Stimulated activated CD8-positive, alpha-beta memory T cell treated with anti-CD3 and anti-CD28 coated beads, Interleukin-2, amount 100 ng/mL, for 1 hour (primary cell): ENCODE measurements at regions not wholly inside any gene's neighbourhood (a gene's known extent, or its start where the extent isn't known, plus 50 kb on each side); places are given as distances from the start of the nearest gene placed in this dataset.
"Not testable (repeated sequence)": the region's sequence is repeated elsewhere in the genome, so short reads cannot be mapped to it uniquely, and the experiment has no call there.

Experiments
- DNase-seq, 2 donors: peaks; one replicate each; pipeline ENCODE4 v3.0.0-alpha.2; 2020; ENCODE audit warnings: low read depth in 2 of 2

DNA sequence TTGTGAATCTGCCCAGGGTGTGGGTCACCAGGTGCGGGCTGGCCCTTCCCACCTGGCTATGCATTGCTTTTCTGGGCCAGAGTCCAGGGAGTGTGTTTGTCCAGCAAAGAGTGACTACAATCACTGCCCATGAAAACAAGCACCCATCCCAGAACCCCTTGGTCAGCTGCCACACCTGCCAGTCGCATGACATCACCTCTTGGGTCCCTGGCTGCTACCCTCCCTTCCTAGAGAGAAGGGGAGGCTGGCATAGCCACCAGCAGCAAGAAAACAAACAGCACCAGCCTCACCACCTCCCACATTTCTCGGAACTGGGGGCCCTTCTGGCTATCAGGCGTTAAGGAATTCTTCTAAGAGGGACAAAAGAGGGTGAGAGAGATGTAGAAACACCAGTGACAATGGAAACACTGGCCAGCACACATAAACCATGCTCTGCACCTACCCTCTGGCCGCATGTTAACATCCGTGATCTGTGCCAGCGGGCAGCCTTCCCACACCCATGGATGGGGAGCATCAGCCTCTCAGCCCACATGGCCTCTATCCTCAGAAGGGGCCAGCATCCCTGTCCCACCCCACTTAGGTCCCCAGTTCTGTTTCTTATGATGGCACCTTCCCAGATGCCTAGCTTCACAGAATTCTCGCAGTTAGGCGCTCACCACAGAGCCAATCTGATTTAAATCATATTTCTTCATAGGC is 109.7 kb upstream of the GLI2 start:
- no peak for DNase-seq

DNA sequence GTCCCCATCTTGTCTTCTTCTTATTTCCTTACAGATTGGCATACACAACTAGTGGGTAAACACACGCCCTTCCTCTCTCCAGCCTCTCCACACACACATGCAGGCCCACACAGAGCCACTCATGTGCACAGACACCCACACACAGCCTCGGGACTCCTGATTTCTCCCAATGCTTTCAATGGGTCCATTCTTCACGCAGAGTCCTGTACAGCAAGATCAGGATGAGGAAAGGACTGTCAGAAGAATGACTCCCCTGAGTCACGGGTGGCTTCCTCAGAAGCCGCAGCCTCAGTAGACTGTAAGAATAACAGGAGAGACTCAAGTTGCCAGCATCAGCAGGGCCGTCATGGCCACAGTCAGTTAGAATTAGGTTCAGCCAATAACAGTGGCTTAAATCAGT is 109.1 kb upstream of the GLI2 start:
- no peak for DNase-seq

DNA sequence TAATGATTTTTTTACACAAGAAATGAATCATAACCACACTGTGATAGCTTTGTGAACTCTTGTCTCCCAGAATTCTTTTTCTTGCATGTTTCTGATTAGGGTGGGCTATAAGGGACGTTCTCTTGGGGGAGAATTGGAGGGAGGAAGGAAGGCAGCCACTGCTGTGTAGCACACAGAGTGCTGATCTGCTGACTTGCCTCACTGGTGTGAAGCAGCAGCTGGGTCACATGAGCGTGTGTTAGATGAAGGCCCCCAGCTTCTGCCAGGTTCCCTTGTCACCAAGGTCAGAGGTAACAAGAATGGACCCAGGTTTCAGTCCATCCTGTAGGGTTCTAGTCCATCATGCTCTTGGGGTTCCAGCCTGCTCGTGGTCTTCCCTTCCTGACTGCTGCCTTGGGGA is 107.4 kb upstream of the GLI2 start:
- no peak for DNase-seq

DNA sequence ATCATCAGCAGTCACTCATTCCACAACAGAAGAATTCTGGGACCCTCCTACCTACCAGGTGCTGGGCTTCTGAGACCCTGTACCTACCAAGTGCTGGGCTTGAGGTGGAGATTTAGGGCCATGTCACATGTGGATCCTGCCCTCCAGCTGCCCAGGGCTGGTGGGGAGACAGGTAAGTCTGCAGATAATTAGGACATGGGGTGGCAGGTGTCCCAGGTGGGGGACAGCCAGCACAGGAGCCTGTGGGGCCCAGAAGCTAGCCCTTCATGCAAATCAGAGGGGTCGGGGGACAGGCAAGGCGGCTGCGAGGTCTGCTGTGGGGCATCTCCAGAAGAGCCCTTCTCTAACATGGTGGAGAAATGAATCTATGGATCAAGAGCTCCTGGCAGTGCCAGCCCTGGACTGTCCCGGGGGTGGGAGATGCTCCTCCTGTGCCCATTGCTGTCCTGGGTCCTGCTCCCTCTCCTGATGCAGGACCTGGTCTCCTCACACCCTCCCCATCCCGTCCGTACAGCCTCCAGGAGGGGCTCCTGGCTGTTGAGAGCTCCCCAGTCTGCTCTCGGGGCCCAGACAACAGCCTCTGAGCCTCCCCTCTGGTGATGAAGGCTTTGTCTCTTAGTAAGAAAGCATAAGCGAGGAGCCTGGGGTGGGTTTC is 106.3 kb upstream of the GLI2 start:
- no peak for DNase-seq

DNA sequence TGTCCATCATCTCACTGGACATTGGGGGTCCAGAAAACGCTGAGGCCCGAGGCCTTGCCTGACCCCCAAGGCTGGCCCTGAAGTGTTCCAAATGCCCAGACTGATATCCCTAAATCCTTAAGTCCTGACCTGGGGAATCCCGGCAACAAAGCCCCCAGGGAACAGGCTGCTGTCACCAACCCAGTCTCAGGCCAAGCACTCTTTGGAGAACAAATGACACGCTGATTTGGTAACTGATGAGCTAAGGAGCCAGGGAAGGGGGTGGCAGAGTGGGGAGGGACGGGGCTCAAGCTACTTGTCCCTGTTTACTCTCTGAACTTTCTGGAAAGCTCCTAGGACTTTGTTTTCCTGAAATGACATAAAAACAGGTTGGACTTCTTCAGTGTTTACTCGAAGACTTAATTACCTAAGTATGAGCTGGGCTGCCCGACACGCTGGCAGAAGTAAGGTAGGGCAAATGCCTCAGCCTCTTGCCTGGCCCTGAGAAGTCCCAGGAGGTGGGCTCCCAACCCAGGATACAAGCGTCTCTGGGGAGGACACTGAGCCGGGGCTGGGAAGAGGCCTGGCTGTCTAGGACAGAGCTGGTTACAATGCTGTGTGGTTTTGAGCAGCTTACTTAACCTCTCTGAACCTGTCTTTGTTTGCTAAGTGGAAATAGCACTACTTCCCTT is 105.5 kb upstream of the GLI2 start:
- DNase-seq = no peak

DNA sequence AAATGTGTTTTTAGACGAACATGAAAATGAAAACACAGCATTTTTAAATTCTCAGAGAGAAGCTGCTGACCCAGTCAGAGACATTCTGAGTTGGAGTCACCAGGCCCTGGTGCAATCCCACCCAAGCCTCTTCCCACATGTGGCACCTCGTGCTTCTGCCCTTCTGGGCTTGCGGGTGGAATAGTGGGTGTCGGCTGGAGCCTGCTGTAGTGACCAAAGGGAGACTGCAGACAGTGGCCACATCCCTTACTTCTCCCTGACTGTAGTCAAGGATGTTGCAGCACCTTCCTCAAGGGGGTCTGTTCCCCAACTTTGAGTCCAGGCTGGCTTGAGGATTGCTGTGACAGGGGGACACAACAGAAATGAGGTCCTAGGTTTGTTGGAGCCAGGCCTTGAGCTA is 104.4 kb upstream of the GLI2 start:
- DNase-seq = no peak

DNA sequence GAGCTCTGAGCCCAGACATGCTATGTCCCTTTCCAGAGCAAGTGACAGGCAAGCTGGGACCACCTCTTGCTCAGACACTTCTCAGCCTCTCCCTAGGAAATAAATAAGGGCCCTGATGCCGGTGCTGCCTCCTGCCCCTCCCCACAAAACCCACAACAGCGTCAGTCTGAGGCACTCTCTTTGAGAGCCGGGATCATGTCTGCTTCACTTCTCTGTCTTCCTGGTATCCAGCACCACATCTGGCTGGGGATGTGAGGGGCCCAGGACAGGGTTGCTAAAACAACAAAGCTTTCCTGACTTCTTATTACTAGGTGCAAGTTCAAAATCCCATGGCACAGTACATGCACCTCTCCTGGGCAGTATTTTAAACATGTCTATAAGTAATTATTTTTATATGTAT is 103.9 kb upstream of the GLI2 start:
- DNase-seq = no peak

DNA sequence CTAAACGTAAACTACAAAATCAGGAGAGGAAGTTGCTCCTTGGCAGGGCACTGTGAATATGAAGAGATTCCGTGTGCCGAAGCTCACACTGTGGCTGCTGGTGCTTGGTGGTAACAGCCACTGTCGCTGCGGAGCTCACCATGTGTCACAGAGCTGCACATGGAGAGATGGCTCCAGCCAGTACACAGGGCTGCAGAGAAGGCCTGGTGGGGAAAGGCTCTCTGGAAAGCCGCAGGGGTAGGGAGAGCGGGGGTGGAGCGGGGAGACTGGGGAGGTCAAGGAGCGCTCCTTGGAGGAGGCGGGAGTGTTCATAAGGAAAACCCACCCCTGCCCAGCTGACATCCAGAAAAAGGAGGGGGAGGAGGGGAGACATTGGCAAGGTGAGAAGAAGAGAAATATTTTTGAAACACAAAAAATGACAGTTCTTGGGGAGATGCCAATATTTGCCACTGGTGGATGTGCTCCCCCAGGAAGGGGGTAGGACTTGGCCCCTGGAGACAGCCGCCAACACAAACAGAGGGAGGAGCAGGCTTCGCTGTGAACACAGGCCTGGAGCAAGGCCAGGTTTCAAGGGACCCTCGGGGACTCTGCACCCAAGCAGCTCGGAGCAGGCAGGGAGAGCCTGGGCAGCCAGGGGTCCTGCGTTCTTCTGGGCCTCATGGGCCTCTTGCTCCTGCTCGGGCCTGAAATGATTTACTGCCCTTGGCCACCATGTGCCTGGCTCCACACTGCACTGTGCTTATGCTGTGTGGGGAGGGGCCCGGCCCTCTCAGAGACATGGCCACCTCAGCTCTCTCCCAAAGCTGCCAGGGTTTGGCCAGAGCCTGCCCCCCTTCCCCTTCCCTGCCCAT is 102.6 kb upstream of the GLI2 start:
- no peak for DNase-seq

DNA sequence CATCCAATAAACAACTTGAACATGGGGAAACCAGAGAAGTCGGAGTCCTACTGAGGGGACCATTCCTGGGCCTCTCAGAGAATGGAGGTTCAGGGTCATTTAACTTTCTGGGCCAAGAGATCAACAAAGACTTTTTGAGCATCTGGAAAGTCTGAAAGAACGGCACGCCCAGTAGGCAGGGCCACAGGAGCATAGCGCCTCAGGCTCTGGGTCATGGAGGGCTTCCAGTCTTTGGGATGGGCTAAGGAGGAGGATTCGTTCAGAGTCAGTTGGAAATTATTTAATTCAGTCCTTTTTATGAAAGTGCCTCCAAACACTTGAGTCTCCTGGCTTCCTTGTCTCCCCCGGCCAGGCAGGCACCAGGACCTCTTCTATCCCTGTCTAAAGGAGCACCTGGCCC is 101.1 kb upstream of the GLI2 start:
- DNase-seq = no peak

DNA sequence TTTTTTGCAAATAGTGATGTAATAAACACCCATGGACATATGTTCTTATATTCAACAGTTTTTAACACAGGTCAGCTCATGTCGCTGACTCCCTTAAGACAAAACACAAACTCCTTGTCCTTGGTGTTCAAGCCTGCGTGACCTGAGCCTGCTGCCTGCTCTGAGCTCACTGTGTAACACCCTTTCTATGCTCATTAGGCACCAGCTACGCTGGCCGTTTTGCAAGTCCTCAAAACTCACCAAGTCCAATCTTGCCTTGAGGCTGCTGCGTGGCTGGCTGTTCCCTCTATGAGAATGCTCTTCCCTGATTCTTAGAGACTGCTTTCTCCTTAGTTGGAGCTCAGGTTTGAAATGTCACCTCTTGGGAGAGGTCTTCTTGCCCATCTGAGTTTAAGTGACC is 100.5 kb upstream of the GLI2 start:
- no peak for DNase-seq

DNA sequence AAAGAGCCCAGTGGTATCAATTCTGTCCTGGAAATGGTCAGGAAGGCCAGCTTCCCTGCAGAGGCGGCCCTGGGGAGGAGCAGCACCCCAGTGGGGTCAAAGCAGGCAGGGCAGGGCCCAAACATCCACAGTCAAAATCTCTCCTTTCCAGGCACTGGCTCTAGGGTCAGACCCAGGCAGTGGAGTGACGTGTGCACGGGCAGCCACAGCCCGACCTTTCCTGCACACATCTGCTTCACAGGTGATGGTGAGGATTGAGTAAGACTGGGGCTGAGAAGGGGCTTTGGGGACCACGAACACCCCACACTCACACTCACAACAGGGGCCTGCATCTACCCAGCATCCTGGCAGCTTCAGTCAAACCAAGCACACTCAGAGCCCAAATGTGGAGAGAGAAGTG is 97.8 kb upstream of the GLI2 start:
- no peak for DNase-seq

DNA sequence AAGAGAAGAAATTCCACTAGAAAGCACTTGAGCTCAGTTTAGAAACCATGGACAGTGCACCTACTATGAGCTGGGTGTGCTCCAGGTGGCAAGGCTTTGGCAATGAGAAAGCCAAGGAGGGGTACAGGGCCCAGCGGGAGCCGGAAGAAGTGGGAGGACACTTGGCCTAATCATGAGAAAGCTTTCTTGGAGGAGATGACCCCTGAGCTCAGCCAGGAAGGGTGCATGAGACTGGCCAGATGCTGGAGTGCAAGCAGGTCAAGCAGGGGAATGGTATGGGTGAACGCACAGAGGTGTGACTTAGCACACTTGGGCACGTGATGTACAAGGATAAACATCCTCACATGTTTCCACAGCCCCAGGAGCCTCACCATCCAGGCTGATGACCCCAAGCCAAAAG is 97.2 kb upstream of the GLI2 start:
- no peak for DNase-seq

DNA sequence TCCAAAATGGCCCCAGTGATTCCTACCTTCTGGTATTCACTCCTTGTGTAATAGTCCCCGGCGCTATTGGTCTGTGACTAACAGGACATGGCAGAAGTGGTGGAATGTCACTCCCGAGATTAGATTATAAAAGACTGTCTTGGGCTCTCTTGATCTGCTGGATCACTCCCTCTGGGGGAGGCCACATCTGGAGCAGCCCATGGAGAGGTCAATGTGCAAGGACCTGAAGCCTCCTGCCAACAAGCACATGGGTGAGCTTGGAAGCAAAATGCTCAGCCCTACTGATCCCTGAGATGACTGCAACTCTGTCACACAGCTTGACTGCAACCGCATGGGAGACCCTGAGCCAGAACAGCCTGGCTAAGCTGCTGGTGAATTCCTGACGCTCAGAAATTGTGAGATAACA is 94.3 kb upstream of the GLI2 start:
- DNase-seq = no peak

DNA sequence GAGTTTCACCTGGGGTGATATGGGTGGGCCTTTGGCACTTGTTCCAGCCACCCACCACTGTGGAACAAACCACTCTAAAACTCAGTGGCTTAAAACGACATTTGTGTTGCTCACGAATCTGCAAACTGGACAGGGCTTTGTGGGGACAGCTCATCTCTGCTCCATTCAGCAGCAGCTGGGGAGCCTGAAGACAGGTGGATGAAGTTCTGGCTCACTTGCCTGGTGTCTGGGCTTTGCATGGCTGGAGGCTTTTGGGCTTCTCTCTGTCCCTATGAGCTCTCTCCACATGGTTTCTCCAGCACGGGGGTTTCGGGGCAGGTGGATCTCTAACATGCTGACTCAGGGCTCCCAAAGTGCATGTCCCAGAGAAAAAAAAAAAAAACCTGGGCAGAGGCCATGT is 93.0 kb upstream of the GLI2 start:
- DNase-seq = no peak

DNA sequence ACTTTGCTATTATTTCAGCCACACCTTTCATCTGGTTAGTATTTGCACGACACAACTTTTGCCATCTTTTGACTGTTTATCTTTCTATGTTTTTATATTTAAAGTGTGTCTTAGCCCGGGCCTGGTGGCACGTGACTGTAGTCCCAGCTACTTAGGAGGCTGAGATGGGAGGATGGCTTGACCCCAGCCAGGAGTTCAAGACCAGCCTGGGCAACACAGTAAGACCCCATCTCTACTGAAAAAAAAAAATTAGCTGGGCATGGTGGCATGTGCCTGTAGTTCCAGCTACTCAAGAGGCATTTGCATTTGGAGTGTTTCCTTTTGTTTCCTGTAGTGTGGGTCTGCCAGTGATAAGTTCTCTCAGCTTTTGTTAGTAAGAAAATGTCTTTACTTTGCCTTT is 88.7 kb upstream of the GLI2 start:
- no peak for DNase-seq

DNA sequence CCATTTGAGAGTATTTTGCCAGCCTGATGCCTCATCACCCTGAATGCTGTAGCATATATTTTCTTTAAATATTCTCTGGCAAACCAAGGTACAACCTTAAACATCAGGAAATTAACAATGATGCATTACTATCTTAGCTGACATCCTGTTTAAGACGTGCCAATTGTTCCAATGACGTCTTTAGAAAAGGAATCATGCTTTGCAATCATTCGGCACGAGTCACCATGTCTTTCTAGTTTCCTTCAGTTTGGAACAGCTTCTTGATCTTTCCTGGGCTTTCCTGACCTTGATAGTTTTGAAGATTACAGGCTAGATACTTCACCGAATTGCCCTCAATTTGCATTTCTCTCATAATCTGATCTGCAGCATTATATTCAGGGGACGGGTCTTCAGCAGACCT is 88.2 kb upstream of the GLI2 start:
- DNase-seq = no peak

DNA sequence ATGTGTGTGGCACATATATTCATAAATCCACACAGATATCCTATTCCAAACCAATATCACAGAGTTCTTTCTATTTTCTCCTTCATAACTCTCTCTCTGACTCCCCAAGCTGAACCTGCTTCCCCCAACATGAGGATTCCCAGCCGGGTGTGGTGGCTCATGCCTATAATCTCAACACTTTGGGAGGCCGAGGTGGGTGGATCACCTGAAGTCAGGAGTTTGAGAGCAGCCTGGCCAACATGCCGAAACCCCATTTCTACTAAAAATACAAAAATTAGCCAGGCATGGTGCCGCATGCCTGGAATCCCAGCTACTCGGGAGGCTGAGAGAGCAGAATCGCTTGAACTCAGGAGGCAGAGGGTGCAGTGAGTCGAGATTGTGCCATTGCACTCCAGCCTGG is 86.3 kb upstream of the GLI2 start:
- DNase-seq = not testable (repeated sequence)

DNA sequence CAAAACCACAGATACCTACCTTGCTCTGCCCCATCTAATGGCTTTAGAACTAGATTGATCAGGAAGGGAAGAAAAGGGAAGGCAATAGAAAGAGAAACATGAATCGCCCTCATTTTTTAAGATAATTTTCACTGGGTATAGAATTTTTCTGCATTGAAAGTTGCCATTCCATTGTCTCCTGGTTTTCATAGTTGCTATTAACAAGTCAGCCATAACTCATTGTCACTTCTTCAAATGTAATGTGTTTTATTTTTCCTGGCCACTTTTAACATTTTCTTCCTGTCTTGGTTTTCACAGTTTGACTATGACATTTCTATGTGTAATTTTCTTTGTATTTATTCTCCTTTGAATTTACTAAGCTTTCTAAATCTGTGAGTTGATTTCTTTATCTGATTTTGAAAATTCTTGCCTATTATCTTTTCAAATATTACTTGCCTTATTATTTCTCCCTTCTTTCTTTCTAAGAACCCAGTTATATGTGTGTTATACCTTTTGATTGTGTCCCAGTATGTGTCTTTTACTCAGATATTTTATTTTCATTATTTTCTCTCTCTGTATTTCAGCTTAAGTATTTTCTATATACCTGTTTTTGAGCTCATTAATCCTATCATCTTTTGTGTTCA is 85.5 kb upstream of the GLI2 start:
- DNase-seq = no peak

DNA sequence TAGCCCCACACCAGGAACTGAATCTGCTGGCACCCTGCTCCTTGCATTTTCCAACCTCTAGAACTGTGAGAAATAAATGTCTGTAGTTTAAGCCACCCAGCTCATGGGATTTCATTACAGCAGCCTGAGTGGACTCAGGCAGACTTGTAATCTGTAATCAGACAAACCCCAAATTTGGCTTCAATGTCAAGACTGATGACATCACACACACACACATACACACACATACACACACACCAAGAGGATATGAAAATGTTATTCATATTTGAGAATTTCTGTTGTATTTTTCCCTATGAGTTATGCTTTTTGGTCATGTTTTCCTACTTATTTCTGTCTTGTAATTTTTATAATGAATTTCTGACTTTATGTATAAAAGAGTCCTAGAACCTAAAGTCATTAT is 83.8 kb upstream of the GLI2 start:
- DNase-seq = no peak

DNA sequence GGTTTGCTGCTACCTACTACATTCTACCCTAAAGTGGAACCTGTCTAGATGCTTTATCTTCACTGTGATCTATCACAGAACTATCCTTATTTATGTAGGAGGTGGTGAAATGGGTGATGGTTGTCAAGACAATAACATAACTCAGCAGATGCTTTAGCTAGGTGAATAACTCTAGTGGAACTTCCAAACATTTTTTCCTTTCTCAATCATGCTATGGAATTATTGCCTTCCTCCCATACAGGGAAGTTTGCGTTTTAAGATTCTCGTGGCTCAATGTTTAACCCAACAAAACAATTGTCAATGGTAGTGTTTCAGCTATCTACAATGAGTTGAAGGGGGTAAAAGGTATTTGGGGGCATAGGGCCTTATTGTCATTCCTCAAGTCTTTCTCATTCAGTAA is 82.6 kb upstream of the GLI2 start:
- no peak for DNase-seq

DNA sequence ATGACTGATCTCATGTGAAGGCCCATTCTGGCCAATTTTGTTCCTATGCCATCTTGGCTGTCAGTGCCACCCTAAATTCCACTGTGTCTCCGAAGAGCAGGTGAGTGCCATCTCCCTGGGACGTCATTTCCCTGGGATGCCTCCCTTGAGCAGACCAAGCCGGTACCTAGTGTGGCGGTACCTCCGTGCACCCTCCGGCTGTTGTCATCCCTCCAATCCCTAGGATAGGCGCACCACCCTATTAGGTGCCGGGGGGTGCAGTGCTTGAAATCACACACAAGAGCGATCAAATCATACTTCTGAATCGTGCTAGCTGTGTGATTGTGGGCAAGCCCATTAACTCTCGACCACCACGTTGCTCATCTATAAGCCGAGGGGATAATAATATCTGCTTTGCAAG is 81.8 kb upstream of the GLI2 start:
- DNase-seq = no peak
